GM21529 (cell line): ENCODE measurements at regions not wholly inside any gene's neighbourhood (a gene's known extent, or its start where the extent isn't known, plus 50 kb on each side); places are given as distances from the start of the nearest gene placed in this dataset.
A peak's percentile ranks its signal among the peaks of the same experiment; 100 is the strongest.
"Not testable (repeated sequence)": the region's sequence is repeated elsewhere in the genome, so short reads cannot be mapped to it uniquely, and the experiment has no call there.

Source experiments
- ATAC-seq: cut with Tn5 transposase; IDR thresholded peaks from one replicate; pipeline ENCODE4 v1.9.1; 2021; ENCODE audit not compliant: unreplicated experiment

- ATAC-seq = no peak
Measured at GRCh38 chr6:117761610-117762009, 86.3 kb downstream of the NUS1 start.

GRCh38 chr6:117771403-117771802 lies 96.1 kb downstream of the NUS1 start:
- ATAC-seq = peak; percentile 95

DNA sequence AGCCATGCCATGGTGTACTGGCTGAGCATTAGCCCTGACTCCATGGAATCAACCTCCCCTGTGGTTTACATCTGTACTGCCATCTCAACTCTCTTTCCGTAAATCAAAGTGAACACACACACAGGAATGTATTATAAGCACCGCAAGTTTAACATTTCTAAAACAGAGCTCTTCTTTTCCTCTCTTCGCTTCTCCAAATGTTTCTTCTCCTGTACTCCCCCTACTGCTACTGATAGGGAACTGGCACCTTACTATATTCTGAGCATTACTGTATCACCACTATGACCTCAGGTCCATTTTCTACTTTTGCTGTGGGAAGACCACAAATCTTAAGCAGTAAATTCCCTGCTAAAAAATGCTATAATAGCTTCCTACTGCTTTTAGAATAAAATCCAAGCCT lies 101.2 kb downstream of the NUS1 start:
- peak; percentile 55 for ATAC-seq

DNA sequence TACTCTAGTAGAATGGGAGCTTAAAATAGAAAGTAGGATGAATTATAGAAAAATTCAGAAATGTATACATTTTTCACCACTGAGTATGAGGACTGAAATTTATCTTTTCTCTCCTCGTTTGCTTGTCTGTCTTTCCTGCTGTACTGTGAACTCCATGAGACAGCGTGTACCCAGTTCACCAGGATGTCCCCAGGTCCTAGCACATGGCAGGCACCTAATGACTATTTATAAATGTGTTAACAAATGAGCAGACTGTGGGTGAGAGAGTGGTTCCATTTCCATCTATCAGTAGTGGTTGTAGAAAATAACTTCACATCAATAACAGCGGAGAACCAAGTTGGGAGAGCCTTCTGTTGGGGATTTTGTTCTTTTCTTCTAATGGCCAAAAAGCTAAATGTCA lies 106.3 kb downstream of the NUS1 start:
- no peak for ATAC-seq

DNA sequence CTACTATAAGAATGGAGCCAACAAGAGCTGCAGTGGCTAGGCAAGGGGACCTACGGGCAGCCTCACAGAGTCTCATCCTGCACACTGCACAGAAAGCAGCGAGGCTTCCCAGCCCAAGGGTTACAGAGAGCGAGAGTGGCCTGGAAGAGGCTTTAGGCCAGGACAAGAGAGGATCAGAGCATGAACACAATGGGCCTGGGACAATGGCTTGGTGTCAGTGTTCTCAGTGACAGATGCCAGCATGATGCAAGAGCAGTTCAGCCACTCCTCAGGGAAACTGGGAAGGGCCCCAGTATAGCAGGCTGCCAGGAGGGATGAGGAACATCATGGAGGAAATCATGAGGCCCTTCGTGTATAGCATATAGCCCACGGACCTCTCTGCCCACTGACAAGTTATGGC lies 108.0 kb downstream of the NUS1 start:
- no peak for ATAC-seq

- ATAC-seq = no peak
Measured at GRCh38 chr6:117791012-117791411, 115.7 kb downstream of the NUS1 start.

DNA sequence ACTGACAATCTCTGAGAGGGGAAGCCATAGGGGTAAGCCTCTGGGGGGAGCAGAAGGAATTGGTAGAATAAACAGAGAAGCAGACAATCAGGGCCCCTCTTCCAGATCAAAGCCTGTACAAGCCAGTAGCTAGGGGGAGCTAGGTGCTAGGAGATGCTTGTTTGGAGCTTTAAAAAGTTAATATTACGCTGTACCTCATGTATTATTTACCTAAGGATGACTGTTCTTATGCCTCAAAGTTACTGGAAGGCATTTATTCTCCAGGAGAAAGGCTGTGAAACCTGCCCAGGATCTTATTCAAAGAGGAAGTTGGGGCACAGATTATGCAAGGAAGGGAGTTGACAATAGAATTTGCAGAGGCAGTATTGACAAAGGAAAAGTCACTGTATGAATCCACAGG lies 111.8 kb upstream of the SLC35F1 start:
- no peak for ATAC-seq

GRCh38 chr6:117798819-117799218 lies 108.2 kb upstream of the SLC35F1 start:
- not testable (repeated sequence) for ATAC-seq

- ATAC-seq = no peak
Measured at GRCh38 chr6:117810269-117810668, 96.8 kb upstream of the SLC35F1 start.

GRCh38 chr6:117817499-117817898 lies 89.6 kb upstream of the SLC35F1 start:
- no peak for ATAC-seq

DNA sequence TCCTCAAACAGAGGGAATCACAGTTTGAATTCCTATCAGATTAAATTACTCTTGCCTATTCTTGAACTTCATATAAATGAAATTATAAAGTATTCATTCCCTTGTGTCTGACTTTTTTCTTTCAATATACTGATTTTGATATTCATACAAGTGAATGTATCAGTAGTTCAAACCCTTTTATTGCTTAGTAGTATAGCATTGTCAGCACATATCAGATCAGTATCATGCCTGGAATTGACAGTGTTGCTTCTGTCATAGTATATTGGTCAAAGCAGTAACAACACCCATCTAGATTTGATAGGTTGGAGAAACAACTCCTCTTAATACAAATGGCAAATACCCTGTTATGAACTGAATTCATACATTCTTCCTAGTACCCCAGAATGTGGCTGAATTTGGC lies 89.1 kb upstream of the SLC35F1 start:
- ATAC-seq = no peak

GRCh38 chr6:117818449-117818848 lies 88.6 kb upstream of the SLC35F1 start:
- no peak for ATAC-seq

GRCh38 chr6:117829594-117830319 lies 77.3 kb upstream of the SLC35F1 start:
- ATAC-seq = no peak

DNA sequence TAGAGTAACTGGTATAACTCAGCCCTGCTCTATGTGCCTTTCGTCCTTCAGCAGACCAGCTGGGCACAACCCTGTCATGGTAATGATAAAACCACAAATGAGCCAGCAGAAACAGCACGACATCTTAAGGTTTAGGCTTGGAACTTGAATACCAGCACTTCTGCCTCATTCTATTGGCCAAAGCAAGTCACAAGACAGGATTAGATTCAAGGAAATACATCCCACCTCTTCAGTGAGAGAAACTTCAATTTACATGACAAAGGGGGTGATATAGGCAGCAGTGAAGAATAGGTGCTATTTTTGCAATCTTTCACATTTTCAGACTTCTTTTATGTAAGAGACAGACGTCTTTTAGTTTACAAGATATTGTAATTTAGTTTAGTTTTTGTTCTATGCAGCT lies 69.8 kb upstream of the SLC35F1 start:
- no peak for ATAC-seq

DNA sequence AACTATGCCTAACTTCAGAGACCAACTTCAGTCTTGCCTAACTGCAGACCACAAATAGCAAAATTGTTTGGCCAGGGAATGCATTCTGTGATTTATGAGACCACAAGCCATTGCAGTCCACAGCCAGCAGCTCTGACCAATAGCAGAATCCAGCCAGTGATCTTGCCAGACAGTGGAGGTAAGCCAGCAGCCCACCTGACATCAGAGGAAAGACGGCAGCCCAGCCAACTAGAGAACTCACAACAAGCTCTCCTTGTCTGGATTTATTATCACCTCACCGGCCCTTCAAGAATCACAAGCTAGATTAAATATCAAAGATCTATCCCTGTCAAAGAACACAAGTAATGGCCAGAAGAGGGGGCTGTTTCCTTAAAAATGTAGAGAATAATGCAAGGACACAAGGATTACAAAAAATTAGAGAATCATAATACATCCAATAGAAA lies 66.5 kb upstream of the SLC35F1 start:
- peak; percentile 51 for ATAC-seq

GRCh38 chr6:117847912-117848311 lies 59.2 kb upstream of the SLC35F1 start:
- ATAC-seq = no peak

GRCh38 chr6:117849087-117849486 lies 58.0 kb upstream of the SLC35F1 start:
- ATAC-seq = no peak
